Prostate gland (tissue), 2 donors: ENCODE measurements at regions not wholly inside any gene's neighbourhood (a gene's known extent, or its start where the extent isn't known, plus 50 kb on each side); places are given as distances from the start of the nearest gene placed in this dataset.

Experiments
- CTCF ChIP-seq, 4 experiments: fragments of 200-600 bp in 2 of 4; fragments of 450-650 bp in 2 of 4; sonication (generic) in 2 of 4; IDR thresholded peaks; 1 replicate in 3 of 4; 2 replicates in 1 of 4; pipeline ENCODE4 v1.5.1; 2016 to 2019; ENCODE audit warnings: antibody characterized with exemption in 4 of 4, mild to moderate bottlenecking in 2 of 4, moderate library complexity in 2 of 4
- POLR2A ChIP-seq: fragments of 450-650 bp; IDR thresholded peaks from one replicate; pipeline ENCODE4 v1.6.1; 2016; ENCODE audit warnings: antibody characterized with exemption, mild to moderate bottlenecking

- TF ChIP-seq CTCF (IDR thresholded peaks at IDR 0.05), result no peak
- no peak for TF ChIP-seq POLR2A
Observed at GRCh38 chr21:28725396-28725795, 267.3 kb downstream of the LTN1 start.
